Fibroblast of lung (primary cell): ENCODE measurements at regions not wholly inside any gene's neighbourhood (a gene's known extent, or its start where the extent isn't known, plus 50 kb on each side); places are given as distances from the start of the nearest gene placed in this dataset.

Experiments used
- CTCF ChIP-seq, 2 donors: IDR thresholded peaks in 1 of 2; conservative IDR thresholded peaks in 1 of 2; 1 replicate in 1 of 2; 2 replicates in 1 of 2; pipeline ENCODE4 v1.5.1; 2011 to 2012; ENCODE audit warnings: low read length in 2 of 2, control low read depth in 1 of 2, inconsistent platforms in 1 of 2, low read depth in 1 of 2, mild to moderate bottlenecking in 1 of 2
- EZH2 ChIP-seq: IDR thresholded peaks from 2 replicates; pipeline ENCODE4 v1.5.1; 2012; ENCODE audit warnings: low read length, control low read depth, mild to moderate bottlenecking; ENCODE audit errors: missing control alignments

DNA sequence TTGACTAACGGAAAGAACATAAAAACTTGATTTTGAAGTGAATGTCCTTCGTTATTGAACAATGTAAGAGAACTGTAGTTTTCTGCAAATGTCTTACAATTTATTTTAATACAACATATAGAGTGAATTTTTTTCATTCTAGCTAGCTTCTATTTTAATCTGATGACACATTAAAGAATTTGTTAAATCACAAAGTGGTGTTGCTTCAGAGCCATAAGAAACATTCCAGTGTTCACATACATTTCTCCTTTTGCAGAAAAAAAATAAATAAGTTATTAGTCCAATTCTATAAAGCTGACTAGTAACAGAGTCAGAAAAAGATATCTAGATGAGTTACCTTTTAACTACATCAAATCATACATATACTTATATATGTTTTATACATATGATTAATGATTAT lies 914.3 kb upstream of the SLC39A10 start:
- TF ChIP-seq CTCF (conservative IDR thresholded peaks at IDR 0.05 in 1 of 2, IDR thresholded peaks at IDR 0.05 in 1 of 2; ENCODE audit: low read depth in 1 of 2, low read length in 2 of 2) = no peak
- TF ChIP-seq EZH2 = no peak
